ENCODE measurements at regions not wholly inside any gene's neighbourhood (a gene's known extent, or its start where the extent isn't known, plus 50 kb on each side); places are given as distances from the start of the nearest gene placed in this dataset.

- peaks cover 85% of the 10 kb centered on the region for H3K27me3 ChIP-seq (ENCODE audit: low read length)
- no peak for ATAC-seq
These were observed 86.7 kb upstream of the SYNDIG1 start for GRCh38 chr20:24382743-24383142.

GRCh38 chr20:24382331-24382730, 87.1 kb upstream of the SYNDIG1 start:
- no peak overlapping the region for H3K9ac ChIP-seq (ENCODE audit: low read length)
- no peaks in the 10 kb centered on the region for H3K9me3 ChIP-seq (ENCODE audit: low read length)
- no peaks in the 10 kb centered on the region for H3K36me3 ChIP-seq (ENCODE audit: low read depth, low read length)
- no peaks in the 10 kb centered on the region for H3F3A ChIP-seq (ENCODE audit: low read length, unreplicated experiment)
- no peak overlapping the region for H3K4me3 ChIP-seq (ENCODE audit: low read length)
- H4K20me1 ChIP-seq (ENCODE audit: low read length) = no peaks in the 10 kb centered on the region
- intact Hi-C loops (cut with micrococcal nuclease) = no loop called here
- no peak for ATAC-seq
- no peak overlapping the region for H2AFZ ChIP-seq (ENCODE audit: low read length)
- H3K4me2 ChIP-seq (ENCODE audit: low read length) = no peak overlapping the region
- H3K4me1 ChIP-seq (ENCODE audit: insufficient read depth, low read length) = no peaks in the 10 kb centered on the region
- BruUV-seq (replicated peaks) = no TSS peak
- POLR2A ChIA-PET (ENCODE audit: unreplicated experiment) = no interaction called here
- H3K27ac ChIP-seq (ENCODE audit: low read length) = no peak overlapping the region
- H3K9me2 ChIP-seq (replicated peaks; ENCODE audit: low read length) = no peaks in the 10 kb centered on the region
- no peak for TF ChIP-seq EZH2phosphoT487 (IDR thresholded peaks at IDR 0.05; ENCODE audit: borderline replicate concordance, low read length)
- TF ChIP-seq CTCF (conservative IDR thresholded peaks at IDR 0.05; ENCODE audit: low read depth, low read length) = no peak
- no peak for TF ChIP-seq EZH2 (IDR thresholded peaks at IDR 0.05; ENCODE audit: low read length, unreplicated experiment)
- CTCF ChIA-PET = no interaction called here
- H3K27me3 ChIP-seq (ENCODE audit: low read length) = peaks cover 84% of the 10 kb centered on the region
- H3K79me2 ChIP-seq (ENCODE audit: low read length) = no peaks in the 10 kb centered on the region
- DNase-seq = no peak

More at GRCh38 chr20:24382743-24383142, 86.7 kb upstream of the SYNDIG1 start:
- Histone ChIP-seq H3K9me2 (replicated peaks; ENCODE audit: low read length) (no peaks in the 10 kb centered on the region), H3K79me2 (ENCODE audit: low read length) (no peaks in the 10 kb centered on the region), H3K9ac (ENCODE audit: low read length) (no peak overlapping the region), H3K4me3 (ENCODE audit: low read length) (no peak overlapping the region), H3K4me1 (ENCODE audit: insufficient read depth, low read length) (no peaks in the 10 kb centered on the region), H3K9me3 (ENCODE audit: low read length) (no peaks in the 10 kb centered on the region), H2AFZ (ENCODE audit: low read length) (no peak overlapping the region), H3K4me2 (ENCODE audit: low read length) (no peak overlapping the region), H3K27ac (ENCODE audit: low read length) (no peak overlapping the region), H3K36me3 (ENCODE audit: low read depth, low read length) (no peaks in the 10 kb centered on the region), H3F3A (ENCODE audit: low read length, unreplicated experiment) (no peaks in the 10 kb centered on the region), H4K20me1 (ENCODE audit: low read length) (no peaks in the 10 kb centered on the region)
- intact Hi-C loops (cut with micrococcal nuclease) = no loop called here
- no peak for DNase-seq
- no peak for TF ChIP-seq CTCF (conservative IDR thresholded peaks at IDR 0.05; ENCODE audit: low read depth, low read length)
- TF ChIP-seq EZH2 (IDR thresholded peaks at IDR 0.05; ENCODE audit: low read length, unreplicated experiment) = no peak
- TF ChIP-seq EZH2phosphoT487 (IDR thresholded peaks at IDR 0.05; ENCODE audit: borderline replicate concordance, low read length) = no peak
- BruUV-seq (replicated peaks) = no TSS peak
- ChIA-PET CTCF (no interaction called here), POLR2A (ENCODE audit: unreplicated experiment) (no interaction called here)

- DNase-seq (no peak), ATAC-seq (no peak)
- no peaks in the 10 kb centered on the region for H4K20me1 ChIP-seq (ENCODE audit: low read length)
- CTCF ChIA-PET = no interaction called here
- H3K27ac ChIP-seq (ENCODE audit: low read length) = no peak overlapping the region
- TF ChIP-seq CTCF (conservative IDR thresholded peaks at IDR 0.05; ENCODE audit: low read depth, low read length) = no peak
- no peak for TF ChIP-seq EZH2phosphoT487 (IDR thresholded peaks at IDR 0.05; ENCODE audit: borderline replicate concordance, low read length)
- TF ChIP-seq EZH2 (IDR thresholded peaks at IDR 0.05; ENCODE audit: low read length, unreplicated experiment) = no peak
- no peak overlapping the region for H3K9ac ChIP-seq (ENCODE audit: low read length)
- no peaks in the 10 kb centered on the region for H3K9me3 ChIP-seq (ENCODE audit: low read length)
- H3K4me1 ChIP-seq (ENCODE audit: insufficient read depth, low read length) = no peaks in the 10 kb centered on the region
- no TSS peak for BruUV-seq (replicated peaks)
- H2AFZ ChIP-seq (ENCODE audit: low read length) = no peak overlapping the region
- POLR2A ChIA-PET (ENCODE audit: unreplicated experiment) = no interaction called here
- no peaks in the 10 kb centered on the region for H3K9me2 ChIP-seq (replicated peaks; ENCODE audit: low read length)
- H3K36me3 ChIP-seq (ENCODE audit: low read depth, low read length) = no peaks in the 10 kb centered on the region
- intact Hi-C loops (cut with micrococcal nuclease) = no loop called here
- H3K4me3 ChIP-seq (ENCODE audit: low read length) = no peak overlapping the region
- H3F3A ChIP-seq (ENCODE audit: low read length, unreplicated experiment) = no peaks in the 10 kb centered on the region
- peaks cover 79% of the 10 kb centered on the region for H3K27me3 ChIP-seq (ENCODE audit: low read length)
- H3K79me2 ChIP-seq (ENCODE audit: low read length) = no peaks in the 10 kb centered on the region
- H3K4me2 ChIP-seq (ENCODE audit: low read length) = no peak overlapping the region
These were observed 87.5 kb upstream of the SYNDIG1 start for GRCh38 chr20:24381886-24382285.
